Hepatocyte (in vitro differentiated cells): ENCODE measurements at regions not wholly inside any gene's neighbourhood (a gene's known extent, or its start where the extent isn't known, plus 50 kb on each side); places are given as distances from the start of the nearest gene placed in this dataset.

Experiments
- DNase-seq: peaks from one replicate; pipeline ENCODE4 v3.0.0-alpha.2; 2016; ENCODE audit warnings: low spot score
- H2AFZ ChIP-seq: fragments of 200-600 bp; sonication (generic); 2 replicates; pipeline ENCODE4 v1.6.0; 2016; ENCODE audit warnings: antibody characterized with exemption, mild to moderate bottlenecking
- H3K27ac ChIP-seq: fragments of 200-600 bp; sonication (generic); 2 replicates; pipeline ENCODE4 v1.5.1; 2016; ENCODE audit warnings: mild to moderate bottlenecking
- H3K27me3 ChIP-seq: fragments of 200-600 bp; sonication (generic); 2 replicates; pipeline ENCODE4 v1.6.1; 2016
- H3K36me3 ChIP-seq: fragments of 200-600 bp; sonication (generic); replicated peaks from 2 replicates; pipeline ENCODE4 v1.5.1; 2016; ENCODE audit warnings: low read depth; ENCODE audit not compliant: insufficient read depth
- H3K4me1 ChIP-seq: fragments of 200-600 bp; sonication (generic); 2 replicates; pipeline ENCODE4 v1.5.1; 2016; ENCODE audit warnings: mild to moderate bottlenecking, moderate library complexity; ENCODE audit not compliant: insufficient read depth
- H3K4me2 ChIP-seq: fragments of 200-600 bp; sonication (generic); 2 replicates; pipeline ENCODE4 v1.6.0; 2016
- H3K4me3 ChIP-seq: fragments of 200-600 bp; sonication (generic); 2 replicates; pipeline ENCODE4 v1.5.1; 2016; ENCODE audit warnings: mild to moderate bottlenecking
- H3K79me2 ChIP-seq: fragments of 200-600 bp; sonication (generic); 2 replicates; pipeline ENCODE4 v1.6.0; 2017; ENCODE audit warnings: mild to moderate bottlenecking
- H3K9me2 ChIP-seq: fragments of 200-600 bp; sonication (generic); replicated peaks from 2 replicates; pipeline ENCODE4 v1.6.0; 2017; ENCODE audit warnings: mild to moderate bottlenecking; ENCODE audit not compliant: insufficient read depth
- H3K9me3 ChIP-seq: fragments of 200-600 bp; sonication (generic); 2 replicates; pipeline ENCODE4 v1.5.1; 2016; ENCODE audit warnings: low read depth, mild to moderate bottlenecking
- H4K20me1 ChIP-seq: fragments of 200-600 bp; sonication (generic); 2 replicates; pipeline ENCODE4 v1.6.0; 2016; ENCODE audit warnings: mild to moderate bottlenecking; ENCODE audit not compliant: insufficient read depth, poor library complexity, severe bottlenecking
- CTCF ChIP-seq: fragments of 200-600 bp; sonication (generic); IDR thresholded peaks from 2 replicates; pipeline ENCODE4 v1.5.1; 2016; ENCODE audit warnings: antibody characterized with exemption, mild to moderate bottlenecking; ENCODE audit not compliant: poor library complexity
- EZH2 ChIP-seq: fragments of 200-600 bp; sonication (generic); IDR thresholded peaks from 2 replicates; pipeline ENCODE4 v1.6.1; 2016; ENCODE audit warnings: antibody characterized with exemption, mild to moderate bottlenecking, borderline replicate concordance
- EZH2phosphoT487 ChIP-seq: fragments of 200-600 bp; sonication (generic); IDR thresholded peaks from one replicate; pipeline ENCODE4 v1.6.1; 2018; ENCODE audit warnings: antibody characterized with exemption, mild to moderate bottlenecking, low read depth, moderate library complexity; ENCODE audit not compliant: unreplicated experiment, severe bottlenecking
- WGBS: methylation state at CpG from one replicate; pipeline ENCODE4 v1.1.6; 2016; ENCODE audit warnings: low lambda C conversion rate; ENCODE audit errors: missing lambda C conversion rate; 5-methylcytosine and 5-hydroxymethylcytosine counted together

- Histone ChIP-seq H3K4me1 (no peaks in the 10 kb centered on the region), H3K4me3 (no peak overlapping the region), H4K20me1 (no peaks in the 10 kb centered on the region), H3K9me2 (no peaks in the 10 kb centered on the region), H3K27me3 (no peaks in the 10 kb centered on the region), H3K36me3 (no peaks in the 10 kb centered on the region), H3K4me2 (no peak overlapping the region), H3K79me2 (peaks cover 8% of the 10 kb centered on the region), H3K27ac (no peak overlapping the region), H3K9me3 (no peaks in the 10 kb centered on the region), H2AFZ (no peak overlapping the region)
- WGBS, result 87% methylated on average over 9 of the region's 9 CpGs
- TF ChIP-seq CTCF, result peak; percentile 47
- TF ChIP-seq EZH2phosphoT487, result no peak
- DNase-seq, result peak; percentile 63
Observed at GRCh38 chr14:71720978-71721624, 211.1 kb upstream of the RGS6 start.

- Histone ChIP-seq H3K4me2 (no peak overlapping the region), H3K9me3 (no peaks in the 10 kb centered on the region), H3K79me2 (peaks cover 8% of the 10 kb centered on the region), H2AFZ (no peak overlapping the region), H4K20me1 (no peaks in the 10 kb centered on the region), H3K27ac (no peak overlapping the region), H3K27me3 (no peaks in the 10 kb centered on the region), H3K36me3 (no peaks in the 10 kb centered on the region), H3K4me3 (no peak overlapping the region), H3K4me1 (peaks cover 2% of the 10 kb centered on the region), H3K9me2 (no peaks in the 10 kb centered on the region)
- no peak for DNase-seq
- 88% methylated on average over 3 of the region's 3 CpGs for WGBS
- no peak for TF ChIP-seq CTCF
- TF ChIP-seq EZH2phosphoT487, result no peak
- no peak for TF ChIP-seq EZH2
Observed at GRCh38 chr14:71721791-71722190, 210.4 kb upstream of the RGS6 start.

GRCh38 chr14:71722885-71723284 lies 209.3 kb upstream of the RGS6 start:
- no peak overlapping the region for H2AFZ ChIP-seq
- WGBS, result 97% methylated on average over 6 of the region's 6 CpGs
- H3K27me3 ChIP-seq, result no peaks in the 10 kb centered on the region
- H4K20me1 ChIP-seq, result no peaks in the 10 kb centered on the region
- H3K9me2 ChIP-seq, result no peaks in the 10 kb centered on the region
- no peaks in the 10 kb centered on the region for H3K9me3 ChIP-seq
- peaks cover 5% of the 10 kb centered on the region for H3K4me1 ChIP-seq
- no peak for DNase-seq
- no peak overlapping the region for H3K27ac ChIP-seq
- H3K4me2 ChIP-seq, result no peak overlapping the region
- no peaks in the 10 kb centered on the region for H3K36me3 ChIP-seq
- H3K79me2 ChIP-seq, result peaks cover 8% of the 10 kb centered on the region
- H3K4me3 ChIP-seq, result no peak overlapping the region
- TF ChIP-seq CTCF (no peak), EZH2phosphoT487 (no peak), EZH2 (no peak)
